HFFc6 (cell line): ENCODE measurements at regions not wholly inside any gene's neighbourhood (a gene's known extent, or its start where the extent isn't known, plus 50 kb on each side); places are given as distances from the start of the nearest gene placed in this dataset.

Source experiments
- DNase-seq: peaks from one replicate; pipeline ENCODE4 v3.0.0-alpha.2; 2018
- H3K27ac Mint-ChIP-seq: 2 replicates; pipeline ENCODE4 v1.8.0; 2020; ENCODE audit warnings: mild to moderate bottlenecking, mixed read lengths
- H3K27me3 Mint-ChIP-seq: 2 replicates; pipeline ENCODE4 v1.8.0; 2021; ENCODE audit warnings: mild to moderate bottlenecking, moderate library complexity, mixed read lengths; ENCODE audit not compliant: insufficient read depth
- H3K36me3 Mint-ChIP-seq: 2 replicates; pipeline ENCODE4 v1.8.0; 2021; ENCODE audit warnings: low read depth, mixed read lengths
- H3K4me1 Mint-ChIP-seq: 2 replicates; pipeline ENCODE4 v1.8.0; 2020; ENCODE audit warnings: low read depth, mixed read lengths
- H3K4me3 Mint-ChIP-seq: 2 replicates; pipeline ENCODE4 v1.8.0; 2020; ENCODE audit warnings: mild to moderate bottlenecking, moderate library complexity, mixed read lengths
- H3K9me3 Mint-ChIP-seq: 2 replicates; pipeline ENCODE4 v1.8.0; 2020; ENCODE audit warnings: mild to moderate bottlenecking, mixed read lengths
- CTCF ChIP-seq: fragments of 200-600 bp; sonication (generic); IDR thresholded peaks from 2 replicates; pipeline ENCODE4 v1.5.0; 2021; ENCODE audit warnings: antibody characterized with exemption, mild to moderate bottlenecking

DNA sequence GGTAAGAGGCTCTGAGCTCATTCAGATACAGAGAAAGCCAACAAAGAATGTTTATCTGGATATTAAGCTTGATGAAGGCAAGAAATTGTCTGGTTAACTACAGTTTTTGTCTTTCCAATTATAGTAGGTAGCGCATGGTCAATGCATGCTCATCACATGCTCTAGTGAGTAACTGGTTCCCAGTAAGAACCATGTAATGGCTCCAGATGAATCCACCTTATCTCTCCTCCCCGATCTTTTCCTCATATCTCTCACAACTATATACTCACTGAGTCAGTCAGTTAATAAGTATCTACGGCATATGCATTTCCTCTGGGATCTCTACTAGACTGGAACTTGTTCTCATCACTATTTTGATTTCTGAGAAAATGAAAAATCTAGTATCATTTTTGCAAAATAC is 340.7 kb upstream of the DYNLRB2 start:
- TF ChIP-seq CTCF: no peak

DNA sequence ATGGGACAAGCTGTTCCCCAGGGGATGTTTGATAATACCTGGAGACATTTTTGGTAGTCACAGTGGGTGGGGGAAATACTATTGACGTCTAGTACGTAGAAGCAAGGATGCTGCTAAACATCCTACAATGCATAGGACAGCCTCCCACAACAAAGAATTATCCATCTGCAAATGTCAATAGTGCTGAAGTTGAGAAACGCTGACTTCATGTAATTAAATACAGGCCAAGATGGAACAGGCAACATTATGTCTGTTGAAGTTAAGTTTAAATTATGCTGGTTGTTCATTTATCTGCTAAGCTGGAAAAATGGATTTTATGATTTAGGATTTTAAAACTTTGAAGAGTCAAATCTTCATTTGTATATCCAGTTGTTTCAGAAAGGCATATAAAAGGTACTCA is 341.2 kb upstream of the DYNLRB2 start:
- H3K9me3 Mint-ChIP-seq: no peaks in the 10 kb centered on the region
- H3K4me3 Mint-ChIP-seq: no peak overlapping the region
- peaks cover 34% of the 10 kb centered on the region for H3K4me1 Mint-ChIP-seq
- no peaks in the 10 kb centered on the region; the same call in 1 of the 2 replicates for H3K36me3 Mint-ChIP-seq
- H3K27me3 Mint-ChIP-seq: peaks cover under 1% of the 10 kb centered on the region
- no peak overlapping the region for H3K27ac Mint-ChIP-seq
- TF ChIP-seq CTCF: no peak
- DNase-seq: no peak

More for the DNA sequence above, 340.7 kb upstream of the DYNLRB2 start:
- Mint-ChIP-seq H3K27ac (no peak overlapping the region), H3K36me3 (no peaks in the 10 kb centered on the region; the same call in 1 of the 2 replicates), H3K4me1 (peaks cover 34% of the 10 kb centered on the region), H3K27me3 (peaks cover 3% of the 10 kb centered on the region), H3K4me3 (no peak overlapping the region), H3K9me3 (no peaks in the 10 kb centered on the region)
- peak; percentile 33 for DNase-seq

DNA sequence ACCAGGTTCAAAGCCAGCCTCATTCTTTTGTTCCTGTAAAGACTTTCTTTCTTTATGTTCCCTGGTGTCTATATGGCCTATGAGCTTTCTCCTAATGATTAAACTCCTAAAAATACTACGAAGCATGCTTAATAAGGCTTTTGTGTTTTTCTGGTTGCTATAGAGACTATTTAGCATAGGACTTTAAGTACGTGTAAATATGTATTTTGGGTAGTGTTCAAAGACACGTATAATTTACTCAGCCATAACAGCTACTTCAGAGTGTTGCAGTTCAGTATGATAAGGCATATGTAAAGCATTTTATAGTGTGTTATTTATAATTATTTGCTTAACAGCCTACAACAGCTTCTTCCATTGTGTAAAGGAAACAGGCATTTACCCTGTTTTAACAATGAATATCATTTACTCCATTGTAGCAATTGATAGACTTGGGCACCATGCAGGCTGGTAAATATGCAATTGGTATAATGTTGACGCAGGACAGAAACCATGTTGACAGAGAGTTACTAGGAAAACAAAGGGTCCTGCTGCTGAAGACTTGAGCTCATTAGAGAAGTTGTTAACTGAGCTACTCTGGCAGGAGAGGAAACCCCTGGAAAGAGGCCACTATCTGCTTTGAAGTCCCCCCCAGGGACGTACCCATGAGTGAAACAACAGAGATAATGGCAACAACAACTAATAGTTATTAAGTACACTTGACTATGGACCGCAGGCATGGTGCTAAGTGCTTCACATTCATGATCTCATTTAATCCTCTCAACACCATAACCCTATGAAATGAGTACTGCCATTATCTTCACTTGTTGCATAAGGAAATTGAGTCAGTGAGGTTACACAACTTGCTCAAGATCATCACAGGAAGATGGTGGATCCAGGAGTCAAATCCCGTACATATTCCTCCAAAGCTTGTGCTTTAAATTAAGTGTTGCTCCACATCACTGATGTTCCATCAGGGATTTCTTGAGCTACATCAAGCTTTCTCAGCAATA is 342.2 kb upstream of the DYNLRB2 start:
- Mint-ChIP-seq H3K4me3 (peak overlapping the region; percentile 78), H3K9me3 (no peaks in the 10 kb centered on the region), H3K27ac (peak overlapping the region; percentile 89), H3K36me3 (no peaks in the 10 kb centered on the region; the same call in 1 of the 2 replicates), H3K4me1 (peaks cover 34% of the 10 kb centered on the region), H3K27me3 (no peaks in the 10 kb centered on the region; the same call in 1 of the 2 replicates)
- no peak for TF ChIP-seq CTCF
- DNase-seq: no peak

- Mint-ChIP-seq H3K36me3 (no peaks in the 10 kb centered on the region; the same call in 1 of the 2 replicates), H3K27ac (peak overlapping the region; percentile 89), H3K9me3 (no peaks in the 10 kb centered on the region), H3K4me3 (peak overlapping the region; percentile 78), H3K27me3 (no peaks in the 10 kb centered on the region; the same call in 1 of the 2 replicates), H3K4me1 (peaks cover 34% of the 10 kb centered on the region)
- DNase-seq: peak; percentile 92
- TF ChIP-seq CTCF: no peak
Observed at GRCh38 chr16:80197741-80198201, 343.0 kb upstream of the DYNLRB2 start.

DNA sequence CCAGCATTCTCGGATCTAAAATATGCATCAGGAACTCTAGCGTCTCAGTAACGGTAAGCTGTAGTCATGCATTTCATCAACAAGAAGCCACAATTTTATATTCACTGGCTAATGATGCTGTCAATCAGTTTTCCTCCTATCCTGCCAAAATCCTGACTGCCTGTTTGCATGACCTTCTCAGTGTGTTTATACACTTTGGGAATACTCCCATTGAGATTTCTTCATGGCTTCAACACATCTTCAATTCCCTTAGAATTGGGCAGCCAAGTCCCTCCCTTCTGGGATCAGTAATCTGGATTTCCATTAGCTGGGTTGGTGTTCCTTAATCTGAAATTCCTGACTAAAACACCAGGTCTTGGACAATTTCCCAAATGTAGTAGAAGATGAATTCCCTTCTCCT is 348.9 kb upstream of the DYNLRB2 start:
- H3K27ac Mint-ChIP-seq: no peak overlapping the region
- H3K27me3 Mint-ChIP-seq: no peaks in the 10 kb centered on the region; the same call in 1 of the 2 replicates
- no peaks in the 10 kb centered on the region for H3K36me3 Mint-ChIP-seq
- no peaks in the 10 kb centered on the region for H3K9me3 Mint-ChIP-seq
- TF ChIP-seq CTCF: no peak
- H3K4me1 Mint-ChIP-seq: peaks cover 14% of the 10 kb centered on the region
- no peak overlapping the region for H3K4me3 Mint-ChIP-seq
- no peak for DNase-seq
